ENCODE measurements at regions not wholly inside any gene's neighbourhood (a gene's known extent, or its start where the extent isn't known, plus 50 kb on each side); places are given as distances from the start of the nearest gene placed in this dataset.

DNA sequence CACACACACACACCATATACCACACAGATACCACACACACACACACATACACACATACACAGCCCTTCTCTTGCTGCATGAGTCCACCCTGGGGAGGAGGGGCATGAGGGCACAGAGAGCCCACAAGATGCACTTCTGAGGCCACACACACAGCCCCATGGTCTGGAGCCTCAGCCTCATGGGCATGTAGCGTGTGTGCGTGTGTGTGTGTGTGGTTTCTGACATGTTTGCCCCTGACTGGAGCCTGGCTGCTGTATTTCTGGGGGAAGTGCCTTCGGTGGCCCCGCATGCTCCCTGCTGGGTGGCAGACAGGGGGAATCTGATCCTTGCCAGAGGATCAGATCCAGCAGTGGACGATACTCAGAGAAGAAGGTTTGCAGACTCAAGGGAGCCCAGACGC, 97.0 kb upstream of the PRR5 start:
- TF ChIP-seq CSRNP3 (CRISPR knock-in tag; IDR thresholded peaks at IDR 0.05) (no peak), TCF4 (CRISPR knock-in tag; IDR thresholded peaks at IDR 0.05; ENCODE audit: borderline replicate concordance) (no peak), ESRRG (CRISPR knock-in tag; IDR thresholded peaks at IDR 0.05) (no peak), BACH2 (CRISPR knock-in tag; IDR thresholded peaks at IDR 0.05; ENCODE audit: borderline replicate concordance) (no peak), OSR1 (CRISPR knock-in tag; IDR thresholded peaks at IDR 0.05) (no peak), ZNF565 (CRISPR knock-in tag; conservative IDR thresholded peaks at IDR 0.05; ENCODE audit: low read depth) (no peak), RARB (CRISPR knock-in tag; IDR thresholded peaks at IDR 0.05) (no peak), ZFP30 (CRISPR knock-in tag; IDR thresholded peaks at IDR 0.05) (no peak)
- TF ChIP-seq, protein P1, sequence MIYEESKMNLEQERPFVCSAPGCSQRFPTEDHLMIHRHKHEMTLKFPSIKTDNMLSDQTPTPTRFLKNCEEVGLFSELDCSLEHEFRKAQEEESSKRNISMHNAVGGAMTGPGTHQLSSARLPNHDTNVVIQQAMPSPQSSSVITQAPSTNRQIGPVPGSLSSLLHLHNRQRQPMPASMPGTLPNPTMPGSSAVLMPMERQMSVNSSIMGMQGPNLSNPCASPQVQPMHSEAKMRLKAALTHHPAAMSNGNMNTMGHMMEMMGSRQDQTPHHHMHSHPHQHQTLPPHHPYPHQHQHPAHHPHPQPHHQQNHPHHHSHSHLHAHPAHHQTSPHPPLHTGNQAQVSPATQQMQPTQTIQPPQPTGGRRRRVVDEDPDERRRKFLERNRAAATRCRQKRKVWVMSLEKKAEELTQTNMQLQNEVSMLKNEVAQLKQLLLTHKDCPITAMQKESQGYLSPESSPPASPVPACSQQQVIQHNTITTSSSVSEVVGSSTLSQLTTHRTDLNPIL (CRISPR knock-in tag; IDR thresholded peaks at IDR 0.05; ENCODE audit: low read depth): no peak
- TF ChIP-seq, protein P2, sequence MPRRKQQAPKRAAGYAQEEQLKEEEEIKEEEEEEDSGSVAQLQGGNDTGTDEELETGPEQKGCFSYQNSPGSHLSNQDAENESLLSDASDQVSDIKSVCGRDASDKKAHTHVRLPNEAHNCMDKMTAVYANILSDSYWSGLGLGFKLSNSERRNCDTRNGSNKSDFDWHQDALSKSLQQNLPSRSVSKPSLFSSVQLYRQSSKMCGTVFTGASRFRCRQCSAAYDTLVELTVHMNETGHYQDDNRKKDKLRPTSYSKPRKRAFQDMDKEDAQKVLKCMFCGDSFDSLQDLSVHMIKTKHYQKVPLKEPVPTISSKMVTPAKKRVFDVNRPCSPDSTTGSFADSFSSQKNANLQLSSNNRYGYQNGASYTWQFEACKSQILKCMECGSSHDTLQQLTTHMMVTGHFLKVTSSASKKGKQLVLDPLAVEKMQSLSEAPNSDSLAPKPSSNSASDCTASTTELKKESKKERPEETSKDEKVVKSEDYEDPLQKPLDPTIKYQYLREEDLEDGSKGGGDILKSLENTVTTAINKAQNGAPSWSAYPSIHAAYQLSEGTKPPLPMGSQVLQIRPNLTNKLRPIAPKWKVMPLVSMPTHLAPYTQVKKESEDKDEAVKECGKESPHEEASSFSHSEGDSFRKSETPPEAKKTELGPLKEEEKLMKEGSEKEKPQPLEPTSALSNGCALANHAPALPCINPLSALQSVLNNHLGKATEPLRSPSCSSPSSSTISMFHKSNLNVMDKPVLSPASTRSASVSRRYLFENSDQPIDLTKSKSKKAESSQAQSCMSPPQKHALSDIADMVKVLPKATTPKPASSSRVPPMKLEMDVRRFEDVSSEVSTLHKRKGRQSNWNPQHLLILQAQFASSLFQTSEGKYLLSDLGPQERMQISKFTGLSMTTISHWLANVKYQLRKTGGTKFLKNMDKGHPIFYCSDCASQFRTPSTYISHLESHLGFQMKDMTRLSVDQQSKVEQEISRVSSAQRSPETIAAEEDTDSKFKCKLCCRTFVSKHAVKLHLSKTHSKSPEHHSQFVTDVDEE (CRISPR knock-in tag; IDR thresholded peaks at IDR 0.05): no peak
- ATAC-seq: no peak

DNA sequence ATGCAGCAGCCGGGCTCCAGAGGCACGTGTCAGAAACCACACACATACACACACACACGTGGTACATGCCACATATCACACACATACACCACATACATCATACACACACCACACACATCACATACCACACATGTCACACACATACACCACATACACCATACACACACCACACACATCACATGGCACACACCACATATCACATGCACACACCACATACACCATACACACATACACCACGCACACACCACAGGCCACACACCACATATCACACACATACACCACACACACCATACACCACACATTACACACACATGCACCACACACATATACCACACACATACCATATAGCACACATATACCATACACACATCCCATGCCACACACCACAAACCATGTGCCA, 97.5 kb upstream of the PRR5 start:
- TF ChIP-seq PPARA (CRISPR knock-in tag; IDR thresholded peaks at IDR 0.05; ENCODE audit: borderline replicate concordance) (no peak), TCF4 (CRISPR knock-in tag; IDR thresholded peaks at IDR 0.05; ENCODE audit: borderline replicate concordance) (no peak), ZC3H10 (CRISPR knock-in tag; IDR thresholded peaks at IDR 0.05) (no peak), ARNTL (CRISPR knock-in tag; IDR thresholded peaks at IDR 0.05; ENCODE audit: borderline replicate concordance, low read depth) (no peak), ZFP3 (CRISPR knock-in tag; IDR thresholded peaks at IDR 0.05) (no peak), TOX (CRISPR knock-in tag; IDR thresholded peaks at IDR 0.05; ENCODE audit: borderline replicate concordance) (no peak), CSDC2 (CRISPR knock-in tag; IDR thresholded peaks at IDR 0.05) (no peak), ZNF565 (CRISPR knock-in tag; conservative IDR thresholded peaks at IDR 0.05; ENCODE audit: low read depth) (no peak)
- TF ChIP-seq, protein P1 (CRISPR knock-in tag; IDR thresholded peaks at IDR 0.05; ENCODE audit: low read depth): no peak
- no peak for ATAC-seq

GRCh38 chr22:44603767-44604166, 98.2 kb upstream of the PRR5 start:
- no peak for ATAC-seq
- TF ChIP-seq CSDC2 (CRISPR knock-in tag; IDR thresholded peaks at IDR 0.05) (no peak), OSR1 (CRISPR knock-in tag; IDR thresholded peaks at IDR 0.05) (no peak), PATZ1 (CRISPR knock-in tag; IDR thresholded peaks at IDR 0.05; ENCODE audit: borderline replicate concordance) (no peak), ZNF565 (CRISPR knock-in tag; conservative IDR thresholded peaks at IDR 0.05; ENCODE audit: low read depth) (no peak), ISL1 (CRISPR knock-in tag; IDR thresholded peaks at IDR 0.05) (no peak), ZFP30 (CRISPR knock-in tag; IDR thresholded peaks at IDR 0.05) (no peak), PPARA (CRISPR knock-in tag; IDR thresholded peaks at IDR 0.05; ENCODE audit: borderline replicate concordance) (no peak), TOX (CRISPR knock-in tag; IDR thresholded peaks at IDR 0.05; ENCODE audit: borderline replicate concordance) (no peak), BACH2 (CRISPR knock-in tag; IDR thresholded peaks at IDR 0.05; ENCODE audit: borderline replicate concordance) (no peak), TCF4 (CRISPR knock-in tag; IDR thresholded peaks at IDR 0.05; ENCODE audit: borderline replicate concordance) (no peak), ARNTL (CRISPR knock-in tag; IDR thresholded peaks at IDR 0.05; ENCODE audit: borderline replicate concordance, low read depth) (no peak), SNAI2 (CRISPR knock-in tag; IDR thresholded peaks at IDR 0.05) (no peak), ZNF70 (CRISPR knock-in tag; IDR thresholded peaks at IDR 0.05) (no peak), ZC3H10 (CRISPR knock-in tag; IDR thresholded peaks at IDR 0.05) (no peak), GLIS3 (CRISPR knock-in tag; IDR thresholded peaks at IDR 0.05) (no peak), CSRNP3 (CRISPR knock-in tag; IDR thresholded peaks at IDR 0.05) (no peak), RARB (CRISPR knock-in tag; IDR thresholded peaks at IDR 0.05) (no peak)
- TF ChIP-seq, protein P1 (CRISPR knock-in tag; IDR thresholded peaks at IDR 0.05; ENCODE audit: low read depth): no peak
- TF ChIP-seq, protein P2 (CRISPR knock-in tag; IDR thresholded peaks at IDR 0.05): no peak
